Suprapubic skin (tissue), 3 donors: ENCODE measurements at regions not wholly inside any gene's neighbourhood (a gene's known extent, or its start where the extent isn't known, plus 50 kb on each side); places are given as distances from the start of the nearest gene placed in this dataset.

ENCODE experiments used
- CTCF ChIP-seq, 2 donors: fragments of 200-600 bp in 1 of 2; fragments of 450-650 bp in 1 of 2; sonication (generic) in 1 of 2; IDR thresholded peaks; one replicate each; pipeline ENCODE4 v1.5.1; 2016 to 2019; ENCODE audit warnings: antibody characterized with exemption in 2 of 2, mild to moderate bottlenecking in 1 of 2, moderate library complexity in 1 of 2
- EP300 ChIP-seq: sonication (generic); formaldehyde crosslinking; IDR thresholded peaks from one replicate; pipeline ENCODE4 v1.6.1; 2017; ENCODE audit warnings: antibody characterized with exemption
- POLR2A ChIP-seq, 2 donors: fragments of 450-650 bp; IDR thresholded peaks; one replicate each; pipeline ENCODE4 v1.6.1; 2017; ENCODE audit warnings: antibody characterized with exemption in 2 of 2, mild to moderate bottlenecking in 2 of 2, moderate library complexity in 2 of 2

GRCh38 chr9:107226421-107226820 is 56.7 kb upstream of the RAD23B start:
- TF ChIP-seq CTCF (IDR thresholded peaks at IDR 0.05): no peak
- no peak for TF ChIP-seq EP300
- no peak for TF ChIP-seq POLR2A (IDR thresholded peaks at IDR 0.05)
